ENCODE measurements at regions not wholly inside any gene's neighbourhood (a gene's known extent, or its start where the extent isn't known, plus 50 kb on each side); places are given as distances from the start of the nearest gene placed in this dataset.

DNA sequence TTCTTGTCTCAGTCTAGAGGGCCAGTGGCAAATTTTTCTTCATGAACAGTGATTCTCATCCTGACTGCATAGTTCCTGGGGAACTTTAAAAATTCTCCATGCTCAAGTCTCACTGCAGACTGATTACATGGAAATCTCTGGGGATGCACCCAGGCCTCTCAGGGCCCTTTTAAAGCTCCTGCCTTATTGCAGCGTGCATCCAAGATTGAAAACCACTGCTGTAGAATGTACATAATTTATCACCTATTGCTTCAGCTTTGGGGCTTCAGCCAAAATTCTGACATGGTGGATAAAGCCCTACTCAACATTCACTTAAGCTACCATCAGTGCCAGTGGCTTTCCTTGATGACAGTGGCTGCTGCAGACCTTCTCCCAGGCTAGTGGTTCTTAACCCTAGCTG, 143.8 kb downstream of the BTBD3 start (continued):
- no peak for TF ChIP-seq ZNF671 (CRISPR knock-in tag; IDR thresholded peaks at IDR 0.05)
- no peak for TF ChIP-seq NR3C1 (CRISPR knock-in tag; conservative IDR thresholded peaks at IDR 0.05; ENCODE audit: low read depth)
- no peak for TF ChIP-seq ATF1 (CRISPR knock-in tag; IDR thresholded peaks at IDR 0.05)
- TF ChIP-seq ETV6 (CRISPR knock-in tag; IDR thresholded peaks at IDR 0.05): no peak
- TF ChIP-seq KAT7 (CRISPR knock-in tag; IDR thresholded peaks at IDR 0.05; ENCODE audit: borderline replicate concordance): no peak
- TF ChIP-seq, protein P1, sequence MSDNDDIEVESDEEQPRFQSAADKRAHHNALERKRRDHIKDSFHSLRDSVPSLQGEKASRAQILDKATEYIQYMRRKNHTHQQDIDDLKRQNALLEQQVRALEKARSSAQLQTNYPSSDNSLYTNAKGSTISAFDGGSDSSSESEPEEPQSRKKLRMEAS (CRISPR knock-in tag; IDR thresholded peaks at IDR 0.05): no peak
- TF ChIP-seq FOXP1 (CRISPR knock-in tag; IDR thresholded peaks at IDR 0.05; ENCODE audit: borderline replicate concordance): no peak
- TF ChIP-seq, protein P2, sequence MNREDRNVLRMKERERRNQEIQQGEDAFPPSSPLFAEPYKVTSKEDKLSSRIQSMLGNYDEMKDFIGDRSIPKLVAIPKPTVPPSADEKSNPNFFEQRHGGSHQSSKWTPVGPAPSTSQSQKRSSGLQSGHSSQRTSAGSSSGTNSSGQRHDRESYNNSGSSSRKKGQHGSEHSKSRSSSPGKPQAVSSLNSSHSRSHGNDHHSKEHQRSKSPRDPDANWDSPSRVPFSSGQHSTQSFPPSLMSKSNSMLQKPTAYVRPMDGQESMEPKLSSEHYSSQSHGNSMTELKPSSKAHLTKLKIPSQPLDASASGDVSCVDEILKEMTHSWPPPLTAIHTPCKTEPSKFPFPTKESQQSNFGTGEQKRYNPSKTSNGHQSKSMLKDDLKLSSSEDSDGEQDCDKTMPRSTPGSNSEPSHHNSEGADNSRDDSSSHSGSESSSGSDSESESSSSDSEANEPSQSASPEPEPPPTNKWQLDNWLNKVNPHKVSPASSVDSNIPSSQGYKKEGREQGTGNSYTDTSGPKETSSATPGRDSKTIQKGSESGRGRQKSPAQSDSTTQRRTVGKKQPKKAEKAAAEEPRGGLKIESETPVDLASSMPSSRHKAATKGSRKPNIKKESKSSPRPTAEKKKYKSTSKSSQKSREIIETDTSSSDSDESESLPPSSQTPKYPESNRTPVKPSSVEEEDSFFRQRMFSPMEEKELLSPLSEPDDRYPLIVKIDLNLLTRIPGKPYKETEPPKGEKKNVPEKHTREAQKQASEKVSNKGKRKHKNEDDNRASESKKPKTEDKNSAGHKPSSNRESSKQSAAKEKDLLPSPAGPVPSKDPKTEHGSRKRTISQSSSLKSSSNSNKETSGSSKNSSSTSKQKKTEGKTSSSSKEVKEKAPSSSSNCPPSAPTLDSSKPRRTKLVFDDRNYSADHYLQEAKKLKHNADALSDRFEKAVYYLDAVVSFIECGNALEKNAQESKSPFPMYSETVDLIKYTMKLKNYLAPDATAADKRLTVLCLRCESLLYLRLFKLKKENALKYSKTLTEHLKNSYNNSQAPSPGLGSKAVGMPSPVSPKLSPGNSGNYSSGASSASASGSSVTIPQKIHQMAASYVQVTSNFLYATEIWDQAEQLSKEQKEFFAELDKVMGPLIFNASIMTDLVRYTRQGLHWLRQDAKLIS (CRISPR knock-in tag; IDR thresholded peaks at IDR 0.05; ENCODE audit: borderline replicate concordance): no peak
- TF ChIP-seq, protein P3, sequence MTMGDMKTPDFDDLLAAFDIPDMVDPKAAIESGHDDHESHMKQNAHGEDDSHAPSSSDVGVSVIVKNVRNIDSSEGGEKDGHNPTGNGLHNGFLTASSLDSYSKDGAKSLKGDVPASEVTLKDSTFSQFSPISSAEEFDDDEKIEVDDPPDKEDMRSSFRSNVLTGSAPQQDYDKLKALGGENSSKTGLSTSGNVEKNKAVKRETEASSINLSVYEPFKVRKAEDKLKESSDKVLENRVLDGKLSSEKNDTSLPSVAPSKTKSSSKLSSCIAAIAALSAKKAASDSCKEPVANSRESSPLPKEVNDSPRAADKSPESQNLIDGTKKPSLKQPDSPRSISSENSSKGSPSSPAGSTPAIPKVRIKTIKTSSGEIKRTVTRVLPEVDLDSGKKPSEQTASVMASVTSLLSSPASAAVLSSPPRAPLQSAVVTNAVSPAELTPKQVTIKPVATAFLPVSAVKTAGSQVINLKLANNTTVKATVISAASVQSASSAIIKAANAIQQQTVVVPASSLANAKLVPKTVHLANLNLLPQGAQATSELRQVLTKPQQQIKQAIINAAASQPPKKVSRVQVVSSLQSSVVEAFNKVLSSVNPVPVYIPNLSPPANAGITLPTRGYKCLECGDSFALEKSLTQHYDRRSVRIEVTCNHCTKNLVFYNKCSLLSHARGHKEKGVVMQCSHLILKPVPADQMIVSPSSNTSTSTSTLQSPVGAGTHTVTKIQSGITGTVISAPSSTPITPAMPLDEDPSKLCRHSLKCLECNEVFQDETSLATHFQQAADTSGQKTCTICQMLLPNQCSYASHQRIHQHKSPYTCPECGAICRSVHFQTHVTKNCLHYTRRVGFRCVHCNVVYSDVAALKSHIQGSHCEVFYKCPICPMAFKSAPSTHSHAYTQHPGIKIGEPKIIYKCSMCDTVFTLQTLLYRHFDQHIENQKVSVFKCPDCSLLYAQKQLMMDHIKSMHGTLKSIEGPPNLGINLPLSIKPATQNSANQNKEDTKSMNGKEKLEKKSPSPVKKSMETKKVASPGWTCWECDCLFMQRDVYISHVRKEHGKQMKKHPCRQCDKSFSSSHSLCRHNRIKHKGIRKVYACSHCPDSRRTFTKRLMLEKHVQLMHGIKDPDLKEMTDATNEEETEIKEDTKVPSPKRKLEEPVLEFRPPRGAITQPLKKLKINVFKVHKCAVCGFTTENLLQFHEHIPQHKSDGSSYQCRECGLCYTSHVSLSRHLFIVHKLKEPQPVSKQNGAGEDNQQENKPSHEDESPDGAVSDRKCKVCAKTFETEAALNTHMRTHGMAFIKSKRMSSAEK (CRISPR knock-in tag; IDR thresholded peaks at IDR 0.05; ENCODE audit: borderline replicate concordance): no peak
- no peak for TF ChIP-seq SMAD3 (CRISPR knock-in tag; IDR thresholded peaks at IDR 0.05; ENCODE audit: borderline replicate concordance)

DNA sequence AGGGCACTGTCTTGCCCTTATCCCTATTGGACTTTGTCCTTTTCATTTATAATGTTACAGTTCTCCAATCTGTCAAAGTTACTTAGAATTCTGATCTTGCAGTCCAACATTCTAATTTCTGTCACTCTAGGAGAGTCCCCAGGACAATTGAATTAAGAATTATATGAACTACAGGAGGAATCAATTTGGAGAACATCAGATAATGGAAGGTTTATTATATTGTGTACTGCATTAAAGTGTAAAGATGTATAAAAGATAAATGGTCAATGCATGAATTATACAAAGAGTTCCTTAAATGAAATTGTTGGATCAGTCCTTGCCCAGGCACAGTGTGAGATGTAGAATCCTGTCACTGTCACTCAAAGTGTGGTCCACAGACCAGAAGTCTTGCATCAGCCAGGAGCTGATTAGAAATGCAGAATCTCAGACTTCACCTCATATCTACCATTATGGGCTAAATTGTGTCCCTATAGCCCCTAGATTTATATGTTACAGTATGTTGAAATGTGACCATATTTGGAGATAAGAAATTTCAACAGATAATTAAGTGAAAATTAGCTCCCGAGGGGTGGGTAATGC, 145.5 kb downstream of the BTBD3 start:
- H3K36me3 Mint-ChIP-seq: no peaks in the 10 kb centered on the region
- TF ChIP-seq KAT7 (CRISPR knock-in tag; IDR thresholded peaks at IDR 0.05; ENCODE audit: borderline replicate concordance) (no peak), MXD4 (CRISPR knock-in tag; IDR thresholded peaks at IDR 0.05; ENCODE audit: borderline replicate concordance) (no peak), FOXK1 (CRISPR knock-in tag; IDR thresholded peaks at IDR 0.05) (no peak), ZNF263 (CRISPR knock-in tag; IDR thresholded peaks at IDR 0.05; ENCODE audit: low read depth) (no peak), NFYB (CRISPR knock-in tag; conservative IDR thresholded peaks at IDR 0.05; ENCODE audit: low read depth) (no peak), IRF2 (CRISPR knock-in tag; IDR thresholded peaks at IDR 0.05; ENCODE audit: borderline replicate concordance, low read depth) (no peak), EMX1 (CRISPR knock-in tag; IDR thresholded peaks at IDR 0.05) (no peak), CREM (CRISPR knock-in tag; IDR thresholded peaks at IDR 0.05) (no peak), CBFB (CRISPR knock-in tag; IDR thresholded peaks at IDR 0.05; ENCODE audit: low read depth) (no peak), NR3C1 (CRISPR knock-in tag; conservative IDR thresholded peaks at IDR 0.05; ENCODE audit: low read depth) (no peak), FOXP1 (CRISPR knock-in tag; IDR thresholded peaks at IDR 0.05; ENCODE audit: borderline replicate concordance) (no peak)
- TF ChIP-seq, protein P4, sequence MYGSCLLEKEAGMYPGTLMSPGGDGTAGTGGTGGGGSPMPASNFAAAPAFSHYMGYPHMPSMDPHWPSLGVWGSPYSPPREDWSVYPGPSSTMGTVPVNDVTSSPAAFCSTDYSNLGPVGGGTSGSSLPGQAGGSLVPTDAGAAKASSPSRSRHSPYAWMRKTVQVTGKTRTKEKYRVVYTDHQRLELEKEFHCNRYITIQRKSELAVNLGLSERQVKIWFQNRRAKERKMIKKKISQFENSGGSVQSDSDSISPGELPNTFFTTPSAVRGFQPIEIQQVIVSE (CRISPR knock-in tag; IDR thresholded peaks at IDR 0.05; ENCODE audit: borderline replicate concordance): no peak
- TF ChIP-seq, protein P5, sequence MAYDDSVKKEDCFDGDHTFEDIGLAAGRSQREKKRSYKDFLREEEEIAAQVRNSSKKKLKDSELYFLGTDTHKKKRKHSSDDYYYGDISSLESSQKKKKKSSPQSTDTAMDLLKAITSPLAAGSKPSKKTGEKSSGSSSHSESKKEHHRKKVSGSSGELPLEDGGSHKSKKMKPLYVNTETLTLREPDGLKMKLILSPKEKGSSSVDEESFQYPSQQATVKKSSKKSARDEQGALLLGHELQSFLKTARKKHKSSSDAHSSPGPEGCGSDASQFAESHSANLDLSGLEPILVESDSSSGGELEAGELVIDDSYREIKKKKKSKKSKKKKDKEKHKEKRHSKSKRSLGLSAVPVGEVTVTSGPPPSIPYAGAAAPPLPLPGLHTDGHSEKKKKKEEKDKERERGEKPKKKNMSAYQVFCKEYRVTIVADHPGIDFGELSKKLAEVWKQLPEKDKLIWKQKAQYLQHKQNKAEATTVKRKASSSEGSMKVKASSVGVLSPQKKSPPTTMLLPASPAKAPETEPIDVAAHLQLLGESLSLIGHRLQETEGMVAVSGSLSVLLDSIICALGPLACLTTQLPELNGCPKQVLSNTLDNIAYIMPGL (CRISPR knock-in tag; IDR thresholded peaks at IDR 0.05): no peak
- TF ChIP-seq, protein P6, sequence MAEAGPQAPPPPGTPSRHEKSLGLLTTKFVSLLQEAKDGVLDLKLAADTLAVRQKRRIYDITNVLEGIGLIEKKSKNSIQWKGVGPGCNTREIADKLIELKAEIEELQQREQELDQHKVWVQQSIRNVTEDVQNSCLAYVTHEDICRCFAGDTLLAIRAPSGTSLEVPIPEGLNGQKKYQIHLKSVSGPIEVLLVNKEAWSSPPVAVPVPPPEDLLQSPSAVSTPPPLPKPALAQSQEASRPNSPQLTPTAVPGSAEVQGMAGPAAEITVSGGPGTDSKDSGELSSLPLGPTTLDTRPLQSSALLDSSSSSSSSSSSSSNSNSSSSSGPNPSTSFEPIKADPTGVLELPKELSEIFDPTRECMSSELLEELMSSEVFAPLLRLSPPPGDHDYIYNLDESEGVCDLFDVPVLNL (CRISPR knock-in tag; IDR thresholded peaks at IDR 0.05; ENCODE audit: borderline replicate concordance, low read depth): no peak
- DNase-seq (ENCODE audit: low spot score) (no peak), ATAC-seq (no peak)
- H3K9me3 Mint-ChIP-seq: peaks cover 21% of the 10 kb centered on the region
- no peaks in the 10 kb centered on the region for H3K27me3 Mint-ChIP-seq (ENCODE audit: low read depth)
- no peak overlapping the region for H3K27ac Mint-ChIP-seq
- ChIA-PET POLR2A (interaction anchor here (0.5 kb wide), 1 partner anchor 405 kb away, joined by 3 read pairs; no protein-coding TSS in a partner anchor), CTCF (no interaction called here)
- H3K4me1 Mint-ChIP-seq: peaks cover 7% of the 10 kb centered on the region
- H3K4me3 Mint-ChIP-seq: no peak overlapping the region

Measured in WTC11 (cell line).